ENCODE measurements at regions not wholly inside any gene's neighbourhood (a gene's known extent, or its start where the extent isn't known, plus 50 kb on each side); places are given as distances from the start of the nearest gene placed in this dataset.
"Not testable (repeated sequence)": the region's sequence is repeated elsewhere in the genome, so short reads cannot be mapped to it uniquely, and the experiment has no call there.

DNA sequence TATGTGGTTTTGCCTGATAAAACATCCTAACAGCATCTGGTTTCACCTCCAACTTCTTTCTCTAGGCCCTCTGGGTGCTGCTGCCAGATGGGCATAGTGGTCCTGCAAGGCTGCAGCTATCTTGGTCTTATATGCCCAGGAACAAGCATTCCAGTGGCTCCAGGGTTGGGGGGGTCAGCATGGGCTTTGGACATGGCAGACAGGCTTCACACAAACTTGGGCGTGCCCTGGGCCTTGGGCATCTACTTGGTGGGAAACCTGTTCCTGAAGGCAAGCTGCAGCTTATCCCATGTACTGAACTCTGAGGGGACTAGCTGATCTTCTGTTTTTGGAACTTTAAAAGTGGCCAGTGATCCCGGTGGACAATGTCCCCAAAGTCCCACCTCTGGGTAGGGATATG lies 54.9 kb upstream of the ZNF678 start:
- no peaks in the 10 kb centered on the region for H3K4me1 ChIP-seq (ENCODE audit: control insufficient read depth in 1 of 2, insufficient read depth in 2 of 2, low read length in 2 of 2)
- no peak overlapping the region for H3K9ac ChIP-seq (ENCODE audit: low read depth in 1 of 2, low read length in 2 of 2)
- no peaks in the 10 kb centered on the region for H3K9me3 ChIP-seq (ENCODE audit: control insufficient read depth in 1 of 2, low read length in 2 of 2)
- no peaks in the 10 kb centered on the region for H3K36me3 ChIP-seq (ENCODE audit: control insufficient read depth in 1 of 2, insufficient read depth in 2 of 2, low read length in 2 of 2)
- no peak overlapping the region for H3K27ac ChIP-seq (ENCODE audit: low read depth, low read length)
- no peak overlapping the region for H3K4me3 ChIP-seq (ENCODE audit: low read depth in 1 of 2, low read length in 2 of 2)
- no peaks in the 10 kb centered on the region for H3K27me3 ChIP-seq (ENCODE audit: control insufficient read depth in 1 of 2, insufficient read depth in 2 of 2, low read length in 2 of 2)

- not testable (repeated sequence) for H3K4me1 ChIP-seq (ENCODE audit: control insufficient read depth in 1 of 2, insufficient read depth in 2 of 2, low read length in 2 of 2); H3K27ac ChIP-seq (ENCODE audit: low read depth, low read length); H3K9me3 ChIP-seq (ENCODE audit: control insufficient read depth in 1 of 2, low read length in 2 of 2); H3K9ac ChIP-seq (ENCODE audit: low read depth in 1 of 2, low read length in 2 of 2); H3K27me3 ChIP-seq (ENCODE audit: control insufficient read depth in 1 of 2, insufficient read depth in 2 of 2, low read length in 2 of 2); H3K4me3 ChIP-seq (ENCODE audit: low read depth in 1 of 2, low read length in 2 of 2); H3K36me3 ChIP-seq (ENCODE audit: control insufficient read depth in 1 of 2, insufficient read depth in 2 of 2, low read length in 2 of 2)
Measured at GRCh38 chr1:227506490-227507393, 56.6 kb upstream of the ZNF678 start.

GRCh38 chr1:227496045-227496444 lies 67.3 kb upstream of the ZNF678 start:
- not testable (repeated sequence) for H3K4me1 ChIP-seq (ENCODE audit: control insufficient read depth in 1 of 2, insufficient read depth in 2 of 2, low read length in 2 of 2); H3K36me3 ChIP-seq (ENCODE audit: control insufficient read depth in 1 of 2, insufficient read depth in 2 of 2, low read length in 2 of 2); H3K27me3 ChIP-seq (ENCODE audit: control insufficient read depth in 1 of 2, insufficient read depth in 2 of 2, low read length in 2 of 2)

DNA sequence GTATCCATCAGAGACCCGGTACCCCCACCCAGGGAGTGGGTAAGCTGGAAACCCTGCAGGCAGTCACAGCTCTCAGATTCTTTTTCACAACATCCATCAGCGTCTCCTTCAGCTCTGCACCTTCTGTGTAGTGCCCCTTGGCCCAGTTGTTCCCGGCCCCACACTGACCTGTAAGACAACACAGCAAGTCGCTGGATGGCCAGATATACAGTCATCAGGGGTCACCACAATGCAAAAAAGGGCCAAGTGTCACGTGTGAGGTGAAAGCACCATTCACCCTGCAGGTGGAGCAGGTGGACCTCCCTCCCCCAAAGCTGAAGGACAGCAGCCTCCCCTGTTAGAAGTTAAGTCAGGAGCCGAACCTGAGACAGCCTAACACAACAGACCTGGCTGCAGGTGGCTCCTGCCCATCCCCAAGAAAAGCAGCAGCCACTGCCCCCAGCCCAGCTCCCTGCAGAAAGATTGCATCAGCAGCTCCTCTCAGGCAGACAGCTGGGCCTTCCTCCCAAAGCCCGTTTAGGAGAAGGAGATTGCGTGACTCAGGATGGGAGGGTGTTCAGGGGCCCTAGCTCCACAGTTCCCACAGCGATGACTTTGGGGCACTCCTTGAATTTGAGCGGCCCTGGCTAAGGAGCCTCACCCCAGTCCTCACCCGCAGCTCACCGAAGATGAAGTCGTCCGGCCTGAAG lies 69.3 kb upstream of the ZNF678 start:
- H3K9me3 ChIP-seq (ENCODE audit: control insufficient read depth in 1 of 2, low read length in 2 of 2); H3K4me1 ChIP-seq (ENCODE audit: control insufficient read depth in 1 of 2, insufficient read depth in 2 of 2, low read length in 2 of 2); H3K27ac ChIP-seq (ENCODE audit: low read depth, low read length); H3K27me3 ChIP-seq (ENCODE audit: control insufficient read depth in 1 of 2, insufficient read depth in 2 of 2, low read length in 2 of 2); H3K4me3 ChIP-seq (ENCODE audit: low read depth in 1 of 2, low read length in 2 of 2); H3K9ac ChIP-seq (ENCODE audit: low read depth in 1 of 2, low read length in 2 of 2); H3K36me3 ChIP-seq (ENCODE audit: control insufficient read depth in 1 of 2, insufficient read depth in 2 of 2, low read length in 2 of 2): not testable (repeated sequence)

More at GRCh38 chr1:227496045-227496444, 67.3 kb upstream of the ZNF678 start:
- not testable (repeated sequence) for H3K9me3 ChIP-seq (ENCODE audit: control insufficient read depth in 1 of 2, low read length in 2 of 2); H3K9ac ChIP-seq (ENCODE audit: low read depth in 1 of 2, low read length in 2 of 2); H3K27ac ChIP-seq (ENCODE audit: low read depth, low read length); H3K4me3 ChIP-seq (ENCODE audit: low read depth in 1 of 2, low read length in 2 of 2)

GRCh38 chr1:227490478-227490877 lies 72.9 kb upstream of the ZNF678 start:
- no peaks in the 10 kb centered on the region for H3K27me3 ChIP-seq (ENCODE audit: control insufficient read depth in 1 of 2, insufficient read depth in 2 of 2, low read length in 2 of 2)

GRCh38 chr1:227490001-227490400 lies 73.4 kb upstream of the ZNF678 start:
- Histone ChIP-seq H3K36me3 (ENCODE audit: control insufficient read depth in 1 of 2, insufficient read depth in 2 of 2, low read length in 2 of 2) (no peaks in the 10 kb centered on the region), H3K9ac (ENCODE audit: low read depth in 1 of 2, low read length in 2 of 2) (no peak overlapping the region), H3K4me3 (ENCODE audit: low read depth in 1 of 2, low read length in 2 of 2) (no peak overlapping the region), H3K27me3 (ENCODE audit: control insufficient read depth in 1 of 2, insufficient read depth in 2 of 2, low read length in 2 of 2) (no peaks in the 10 kb centered on the region), H3K9me3 (ENCODE audit: control insufficient read depth in 1 of 2, low read length in 2 of 2) (no peaks in the 10 kb centered on the region), H3K27ac (ENCODE audit: low read depth, low read length) (no peak overlapping the region), H3K4me1 (ENCODE audit: control insufficient read depth in 1 of 2, insufficient read depth in 2 of 2, low read length in 2 of 2) (no peaks in the 10 kb centered on the region)

More at GRCh38 chr1:227490478-227490877, 72.9 kb upstream of the ZNF678 start:
- no peaks in the 10 kb centered on the region for H3K9me3 ChIP-seq (ENCODE audit: control insufficient read depth in 1 of 2, low read length in 2 of 2)
- no peaks in the 10 kb centered on the region for H3K4me1 ChIP-seq (ENCODE audit: control insufficient read depth in 1 of 2, insufficient read depth in 2 of 2, low read length in 2 of 2)
- H3K27ac ChIP-seq (ENCODE audit: low read depth, low read length): no peak overlapping the region
- no peak overlapping the region for H3K9ac ChIP-seq (ENCODE audit: low read depth in 1 of 2, low read length in 2 of 2)
- no peaks in the 10 kb centered on the region for H3K36me3 ChIP-seq (ENCODE audit: control insufficient read depth in 1 of 2, insufficient read depth in 2 of 2, low read length in 2 of 2)
- H3K4me3 ChIP-seq (ENCODE audit: low read depth in 1 of 2, low read length in 2 of 2): no peak overlapping the region

DNA sequence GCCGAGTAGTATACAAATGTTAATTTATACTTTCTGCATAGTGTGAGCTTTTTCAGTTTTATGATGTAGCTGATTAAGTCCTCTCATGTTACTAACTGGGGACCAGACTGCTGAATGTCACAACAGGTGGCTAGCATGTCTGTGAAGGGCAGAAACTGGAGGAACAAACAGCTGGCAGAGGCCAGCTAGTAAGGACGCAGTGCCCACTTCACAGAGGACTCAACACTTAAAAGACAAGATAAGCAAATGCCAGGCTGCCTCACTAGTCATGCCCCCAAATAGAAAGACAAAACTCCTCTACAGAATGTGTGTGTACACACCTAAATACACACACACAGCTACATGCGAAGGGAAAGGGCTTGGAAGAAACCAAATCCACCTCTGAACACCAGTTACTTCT lies 73.8 kb upstream of the ZNF678 start:
- H3K9me3 ChIP-seq (ENCODE audit: control insufficient read depth in 1 of 2, low read length in 2 of 2): no peaks in the 10 kb centered on the region
- H3K4me1 ChIP-seq (ENCODE audit: control insufficient read depth in 1 of 2, insufficient read depth in 2 of 2, low read length in 2 of 2): no peaks in the 10 kb centered on the region
- H3K36me3 ChIP-seq (ENCODE audit: control insufficient read depth in 1 of 2, insufficient read depth in 2 of 2, low read length in 2 of 2): no peaks in the 10 kb centered on the region
- H3K27me3 ChIP-seq (ENCODE audit: control insufficient read depth in 1 of 2, insufficient read depth in 2 of 2, low read length in 2 of 2): no peaks in the 10 kb centered on the region
- no peak overlapping the region for H3K9ac ChIP-seq (ENCODE audit: low read depth in 1 of 2, low read length in 2 of 2)
- no peak overlapping the region for H3K27ac ChIP-seq (ENCODE audit: low read depth, low read length)
- H3K4me3 ChIP-seq (ENCODE audit: low read depth in 1 of 2, low read length in 2 of 2): no peak overlapping the region

DNA sequence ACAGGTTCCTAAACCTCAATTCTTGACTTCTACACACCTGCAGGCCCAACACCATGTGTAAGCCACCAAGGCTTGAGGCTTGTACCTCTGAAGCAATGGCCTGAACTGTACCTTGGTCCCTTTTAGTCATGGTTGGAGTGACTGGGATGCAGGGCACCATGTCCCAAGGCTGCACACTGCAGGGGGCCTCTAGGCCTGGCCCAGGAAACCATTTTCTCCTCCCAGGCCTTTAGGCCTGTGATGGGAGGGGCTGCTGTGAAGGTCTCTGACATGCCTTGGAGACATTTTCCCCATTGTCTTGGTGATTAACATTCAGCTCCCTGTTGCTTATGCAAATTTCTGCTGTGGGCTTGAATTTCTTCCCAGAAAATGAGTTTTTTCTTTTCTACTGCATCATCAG lies 75.8 kb upstream of the ZNF678 start:
- Histone ChIP-seq H3K4me3 (ENCODE audit: low read depth in 1 of 2, low read length in 2 of 2) (no peak overlapping the region), H3K27ac (ENCODE audit: low read depth, low read length) (no peak overlapping the region), H3K9me3 (ENCODE audit: control insufficient read depth in 1 of 2, low read length in 2 of 2) (no peaks in the 10 kb centered on the region), H3K36me3 (ENCODE audit: control insufficient read depth in 1 of 2, insufficient read depth in 2 of 2, low read length in 2 of 2) (no peaks in the 10 kb centered on the region), H3K4me1 (ENCODE audit: control insufficient read depth in 1 of 2, insufficient read depth in 2 of 2, low read length in 2 of 2) (no peaks in the 10 kb centered on the region), H3K27me3 (ENCODE audit: control insufficient read depth in 1 of 2, insufficient read depth in 2 of 2, low read length in 2 of 2) (no peaks in the 10 kb centered on the region), H3K9ac (ENCODE audit: low read depth in 1 of 2, low read length in 2 of 2) (no peak overlapping the region)

GRCh38 chr1:227486559-227486958 lies 76.8 kb upstream of the ZNF678 start:
- Histone ChIP-seq H3K36me3 (ENCODE audit: control insufficient read depth in 1 of 2, insufficient read depth in 2 of 2, low read length in 2 of 2) (no peaks in the 10 kb centered on the region), H3K4me1 (ENCODE audit: control insufficient read depth in 1 of 2, insufficient read depth in 2 of 2, low read length in 2 of 2) (no peaks in the 10 kb centered on the region), H3K9me3 (ENCODE audit: control insufficient read depth in 1 of 2, low read length in 2 of 2) (no peaks in the 10 kb centered on the region)

DNA sequence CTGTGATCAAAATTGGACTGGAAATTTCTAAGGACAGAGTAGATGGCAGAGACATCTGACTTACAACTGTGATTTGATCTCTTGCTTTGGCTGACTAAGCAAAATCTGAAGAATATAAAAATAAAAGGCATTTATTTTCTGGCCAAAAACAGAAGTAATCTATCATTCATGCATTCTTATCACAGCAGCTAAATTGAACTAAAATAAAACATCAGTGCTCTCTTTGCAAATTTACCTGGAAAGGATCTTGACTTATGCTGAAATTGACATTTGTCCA lies 81.4 kb upstream of the ZNF678 start:
- H3K9ac ChIP-seq (ENCODE audit: low read depth in 1 of 2, low read length in 2 of 2): no peak overlapping the region
- H3K4me1 ChIP-seq (ENCODE audit: control insufficient read depth in 1 of 2, insufficient read depth in 2 of 2, low read length in 2 of 2): no peaks in the 10 kb centered on the region
- H3K36me3 ChIP-seq (ENCODE audit: control insufficient read depth in 1 of 2, insufficient read depth in 2 of 2, low read length in 2 of 2): no peaks in the 10 kb centered on the region
- H3K27ac ChIP-seq (ENCODE audit: low read depth, low read length): no peak overlapping the region
- no peaks in the 10 kb centered on the region for H3K27me3 ChIP-seq (ENCODE audit: control insufficient read depth in 1 of 2, insufficient read depth in 2 of 2, low read length in 2 of 2)
- no peaks in the 10 kb centered on the region for H3K9me3 ChIP-seq (ENCODE audit: control insufficient read depth in 1 of 2, low read length in 2 of 2)
- H3K4me3 ChIP-seq (ENCODE audit: low read depth in 1 of 2, low read length in 2 of 2): no peak overlapping the region

More at GRCh38 chr1:227486559-227486958, 76.8 kb upstream of the ZNF678 start:
- Histone ChIP-seq H3K27me3 (ENCODE audit: control insufficient read depth in 1 of 2, insufficient read depth in 2 of 2, low read length in 2 of 2) (no peaks in the 10 kb centered on the region), H3K4me3 (ENCODE audit: low read depth in 1 of 2, low read length in 2 of 2) (no peak overlapping the region), H3K27ac (ENCODE audit: low read depth, low read length) (no peak overlapping the region), H3K9ac (ENCODE audit: low read depth in 1 of 2, low read length in 2 of 2) (no peak overlapping the region)

Data from duodenal mucosa (tissue), 2 donors.